ENCODE measurements at regions not wholly inside any gene's neighbourhood (a gene's known extent, or its start where the extent isn't known, plus 50 kb on each side); places are given as distances from the start of the nearest gene placed in this dataset.

DNA sequence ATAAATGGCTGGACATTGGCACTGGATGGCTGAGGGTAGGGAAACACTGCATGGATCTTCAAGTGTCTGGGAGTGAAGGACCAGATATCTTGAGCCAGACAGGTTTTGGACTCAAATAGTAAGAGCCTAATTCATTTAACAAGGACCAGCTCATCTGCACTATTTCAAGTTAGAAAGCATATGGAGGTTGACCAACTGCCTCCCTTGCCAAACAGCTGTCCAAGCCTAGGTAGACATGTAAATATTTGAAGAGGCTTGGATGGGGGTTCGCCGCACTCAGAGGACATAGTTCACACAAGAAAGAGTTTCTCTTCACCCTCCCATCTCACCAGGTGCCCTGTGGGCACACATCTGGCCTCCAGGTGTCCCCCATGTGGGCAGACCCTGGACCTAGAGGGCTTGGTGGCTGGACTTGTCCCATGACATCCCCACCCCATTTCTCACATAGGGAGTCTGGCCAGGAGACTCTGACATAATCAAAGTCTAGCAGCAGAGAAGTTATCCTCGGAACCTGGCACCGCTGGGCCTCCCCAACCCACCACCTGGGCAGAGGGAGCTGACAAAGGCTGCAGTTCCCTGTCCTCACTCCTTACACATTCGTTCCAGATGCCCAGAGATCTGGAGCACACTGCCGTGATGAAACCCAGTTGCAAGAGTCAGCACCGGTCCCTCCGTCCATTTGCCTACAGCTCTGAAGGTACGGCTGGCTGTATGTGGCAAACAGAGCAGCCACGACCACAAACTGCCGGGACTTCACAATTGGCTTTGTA is 116.9 kb upstream of the GDF10 start:
- H3K36me3 ChIP-seq (replicated peaks; ENCODE audit: insufficient read depth, low read length), result no peaks in the 10 kb centered on the region
- DNase-seq, result no peak
- no peaks in the 10 kb centered on the region for H3K9me3 ChIP-seq (replicated peaks; ENCODE audit: insufficient read depth, low read length)
- H2AFZ ChIP-seq (ENCODE audit: low read length), result no peak overlapping the region
- H4K20me1 ChIP-seq (ENCODE audit: insufficient read depth, low read length), result no peaks in the 10 kb centered on the region
- no peaks in the 10 kb centered on the region for H3F3A ChIP-seq (ENCODE audit: insufficient read depth, low read length)
- H3K9ac ChIP-seq (ENCODE audit: low read length), result no peak overlapping the region
- TF ChIP-seq EZH2phosphoT487 (IDR thresholded peaks at IDR 0.05; ENCODE audit: low read length) (no peak), EZH2 (optimal IDR thresholded peaks at IDR 0.05; ENCODE audit: low read depth, low read length) (no peak)
- TF ChIP-seq, protein P1, sequence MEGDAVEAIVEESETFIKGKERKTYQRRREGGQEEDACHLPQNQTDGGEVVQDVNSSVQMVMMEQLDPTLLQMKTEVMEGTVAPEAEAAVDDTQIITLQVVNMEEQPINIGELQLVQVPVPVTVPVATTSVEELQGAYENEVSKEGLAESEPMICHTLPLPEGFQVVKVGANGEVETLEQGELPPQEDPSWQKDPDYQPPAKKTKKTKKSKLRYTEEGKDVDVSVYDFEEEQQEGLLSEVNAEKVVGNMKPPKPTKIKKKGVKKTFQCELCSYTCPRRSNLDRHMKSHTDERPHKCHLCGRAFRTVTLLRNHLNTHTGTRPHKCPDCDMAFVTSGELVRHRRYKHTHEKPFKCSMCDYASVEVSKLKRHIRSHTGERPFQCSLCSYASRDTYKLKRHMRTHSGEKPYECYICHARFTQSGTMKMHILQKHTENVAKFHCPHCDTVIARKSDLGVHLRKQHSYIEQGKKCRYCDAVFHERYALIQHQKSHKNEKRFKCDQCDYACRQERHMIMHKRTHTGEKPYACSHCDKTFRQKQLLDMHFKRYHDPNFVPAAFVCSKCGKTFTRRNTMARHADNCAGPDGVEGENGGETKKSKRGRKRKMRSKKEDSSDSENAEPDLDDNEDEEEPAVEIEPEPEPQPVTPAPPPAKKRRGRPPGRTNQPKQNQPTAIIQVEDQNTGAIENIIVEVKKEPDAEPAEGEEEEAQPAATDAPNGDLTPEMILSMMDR (IDR thresholded peaks at IDR 0.05; ENCODE audit: low read length), result no peak
- H3K4me1 ChIP-seq (ENCODE audit: low read length), result no peaks in the 10 kb centered on the region
- H3K4me2 ChIP-seq (ENCODE audit: low read depth, low read length), result no peak overlapping the region
- H3K4me3 ChIP-seq (ENCODE audit: low read length), result no peak overlapping the region
- no peaks in the 10 kb centered on the region for H3K9me2 ChIP-seq (replicated peaks; ENCODE audit: insufficient read depth, low read length)
- H3K79me2 ChIP-seq (ENCODE audit: low read length), result no peaks in the 10 kb centered on the region
- no peaks in the 10 kb centered on the region for H3K27me3 ChIP-seq (replicated peaks; ENCODE audit: insufficient read depth, low read length)
- H3K27ac ChIP-seq (ENCODE audit: low read length), result no peak overlapping the region

DNA sequence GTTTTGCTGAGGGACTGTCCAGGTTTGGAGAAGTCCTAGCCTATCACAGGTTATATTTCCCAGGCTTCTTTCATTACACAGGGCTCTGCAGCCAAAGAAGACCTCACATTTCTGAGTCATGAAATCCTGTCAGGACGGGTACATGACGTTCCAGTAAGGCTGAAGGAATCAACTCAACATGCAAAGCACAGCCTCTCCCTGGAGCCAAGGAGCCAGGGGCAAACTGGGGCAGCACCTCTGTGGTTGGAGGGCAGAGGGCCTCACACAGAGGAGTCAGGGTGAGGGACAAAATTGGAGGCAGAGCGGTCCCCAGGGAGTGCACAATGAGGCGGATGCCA is 116.3 kb upstream of the GDF10 start:
- DNase-seq, result no peak
- Histone ChIP-seq H3K27me3 (replicated peaks; ENCODE audit: insufficient read depth, low read length) (no peaks in the 10 kb centered on the region), H3K9me2 (replicated peaks; ENCODE audit: insufficient read depth, low read length) (no peaks in the 10 kb centered on the region)

GRCh38 chr10:47184273-47184672 is 115.7 kb upstream of the GDF10 start:
- Histone ChIP-seq H3F3A (ENCODE audit: insufficient read depth, low read length) (no peaks in the 10 kb centered on the region), H3K4me1 (ENCODE audit: low read length) (no peaks in the 10 kb centered on the region), H3K27ac (ENCODE audit: low read length) (no peak overlapping the region), H4K20me1 (ENCODE audit: insufficient read depth, low read length) (no peaks in the 10 kb centered on the region), H3K9me3 (replicated peaks; ENCODE audit: insufficient read depth, low read length) (no peaks in the 10 kb centered on the region), H3K9ac (ENCODE audit: low read length) (no peak overlapping the region), H3K27me3 (replicated peaks; ENCODE audit: insufficient read depth, low read length) (no peaks in the 10 kb centered on the region), H3K79me2 (ENCODE audit: low read length) (no peaks in the 10 kb centered on the region), H2AFZ (ENCODE audit: low read length) (no peak overlapping the region), H3K9me2 (replicated peaks; ENCODE audit: insufficient read depth, low read length) (no peaks in the 10 kb centered on the region), H3K4me2 (ENCODE audit: low read depth, low read length) (no peak overlapping the region), H3K4me3 (ENCODE audit: low read length) (no peak overlapping the region), H3K36me3 (replicated peaks; ENCODE audit: insufficient read depth, low read length) (no peaks in the 10 kb centered on the region)
- no peak for TF ChIP-seq EZH2phosphoT487 (IDR thresholded peaks at IDR 0.05; ENCODE audit: low read length)
- no peak for TF ChIP-seq EZH2 (optimal IDR thresholded peaks at IDR 0.05; ENCODE audit: low read depth, low read length)
- TF ChIP-seq, protein P1 (IDR thresholded peaks at IDR 0.05; ENCODE audit: low read length), result no peak
- no peak for DNase-seq

More for the DNA sequence above, 116.3 kb upstream of the GDF10 start:
- Histone ChIP-seq H3K9ac (ENCODE audit: low read length) (no peak overlapping the region), H3K9me3 (replicated peaks; ENCODE audit: insufficient read depth, low read length) (no peaks in the 10 kb centered on the region), H3K36me3 (replicated peaks; ENCODE audit: insufficient read depth, low read length) (no peaks in the 10 kb centered on the region), H3K4me3 (ENCODE audit: low read length) (no peak overlapping the region), H3F3A (ENCODE audit: insufficient read depth, low read length) (no peaks in the 10 kb centered on the region), H3K79me2 (ENCODE audit: low read length) (no peaks in the 10 kb centered on the region), H2AFZ (ENCODE audit: low read length) (no peak overlapping the region), H3K4me2 (ENCODE audit: low read depth, low read length) (no peak overlapping the region), H3K27ac (ENCODE audit: low read length) (no peak overlapping the region), H4K20me1 (ENCODE audit: insufficient read depth, low read length) (no peaks in the 10 kb centered on the region), H3K4me1 (ENCODE audit: low read length) (no peaks in the 10 kb centered on the region)
- TF ChIP-seq, protein P1 (IDR thresholded peaks at IDR 0.05; ENCODE audit: low read length), result no peak
- TF ChIP-seq EZH2phosphoT487 (IDR thresholded peaks at IDR 0.05; ENCODE audit: low read length) (no peak), EZH2 (optimal IDR thresholded peaks at IDR 0.05; ENCODE audit: low read depth, low read length) (no peak)
